HepG2 (cell line): ENCODE measurements at regions not wholly inside any gene's neighbourhood (a gene's known extent, or its start where the extent isn't known, plus 50 kb on each side); places are given as distances from the start of the nearest gene placed in this dataset.

Experiments
- ATAC-seq: fragments of 200-7000 bp; cut with Tn5 transposase; 3 replicates; pipeline ENCODE4 v1.9.1; 2020; ENCODE audit warnings: mild to moderate bottlenecking, moderate library complexity
- BruUV-seq: library from RNA; stranded (reverse); fragments of 400-500 nt; replicated peaks from 2 replicates; lab custom pipeline; 2021; lab: Mats Ljungman, UMichigan
- CTCF ChIA-PET: fragments of 300-600 bp; formaldehyde crosslinking; extraction: SDS; loops from one replicate; lab custom pipeline; 2021; ENCODE audit warnings: low total read pairs, inconsistent platforms, low intra/inter-chr PET ratio; lab: Yijun Ruan, JAX
- POLR2A ChIA-PET: fragments of 350-600 bp; sonication (Branson Sonifier 250); formaldehyde crosslinking; loops from one replicate; lab custom pipeline; 2020; ENCODE audit warnings: antibody characterized with exemption, inconsistent platforms; lab: Yijun Ruan, JAX
- DNase-seq: peaks from one replicate; pipeline ENCODE4 v3.0.0-alpha.2; 2015; ENCODE audit warnings: low spot score
- FAIRE-seq: peaks from 3 replicates; lab custom pipeline; 2011; peaks lifted over from hg19 to GRCh38; lab: Jason Lieb, UNC
- H2AFZ ChIP-seq: one replicate; pipeline ENCODE4 v1.6.1; 2011; ENCODE audit warnings: low read length, inconsistent platforms
- H3K27ac ChIP-seq: fragments of 300-600 bp; 3 replicates; pipeline ENCODE4 v1.8.0; 2011; ENCODE audit warnings: mixed run types, mild to moderate bottlenecking, mixed read lengths, low read length, inconsistent platforms; ENCODE audit not compliant: insufficient read depth; ENCODE audit errors: extremely low read length
- H3K27me3 ChIP-seq, 2 experiments: fragments of 200-600 bp in 1 of 2; 2 replicates in 1 of 2; 3 replicates in 1 of 2; pipeline versions ENCODE4 v1.6.0 to v1.8.0; 2011; ENCODE audit warnings: low read length in 2 of 2, mild to moderate bottlenecking in 2 of 2, moderate library complexity in 2 of 2, inconsistent platforms in 1 of 2; ENCODE audit not compliant: insufficient read depth in 2 of 2, control insufficient read depth in 1 of 2
- H3K36me3 ChIP-seq, 2 experiments: fragments of 200-600 bp in 1 of 2; replicated peaks in 1 of 2; 2 replicates in 1 of 2; 3 replicates in 1 of 2; pipeline versions ENCODE4 v1.5.1 to v1.8.0; 2011; ENCODE audit warnings: low read length in 2 of 2, inconsistent platforms in 1 of 2; ENCODE audit not compliant: insufficient read depth in 2 of 2, control insufficient read depth in 1 of 2
- H3K4me1 ChIP-seq: 2 replicates; pipeline ENCODE4 v1.5.1; 2012; ENCODE audit warnings: low read length, inconsistent platforms; ENCODE audit not compliant: insufficient read depth
- H3K4me2 ChIP-seq: 2 replicates; pipeline ENCODE4 v1.6.0; 2011; ENCODE audit warnings: low read depth, low read length, inconsistent platforms
- H3K4me3 ChIP-seq, 3 experiments: fragments of 200-600 bp in 1 of 3; sonication (generic), shearing (Covaris generic) in 1 of 3; replicated peaks in 1 of 3; 2 replicates each; pipeline ENCODE4 v1.5.1; 2011 to 2016; ENCODE audit warnings: low read length in 3 of 3, inconsistent platforms in 2 of 3, low read depth in 2 of 3, mild to moderate bottlenecking in 2 of 3, control low read depth in 1 of 3, mixed read lengths in 1 of 3; ENCODE audit not compliant: insufficient read depth in 1 of 3
- H3K79me2 ChIP-seq: one replicate; pipeline ENCODE4 v1.6.1; 2011; ENCODE audit warnings: low read length, inconsistent platforms; ENCODE audit not compliant: insufficient read depth
- H3K9ac ChIP-seq: 2 replicates; pipeline ENCODE4 v1.6.0; 2011; ENCODE audit warnings: mild to moderate bottlenecking, low read depth, low read length, inconsistent platforms; ENCODE audit not compliant: insufficient read depth
- H3K9me3 ChIP-seq: 2 replicates; pipeline ENCODE4 v1.5.1; 2012; ENCODE audit warnings: mild to moderate bottlenecking, low read length
- H4K20me1 ChIP-seq: 2 replicates; pipeline ENCODE4 v1.6.0; 2011; ENCODE audit warnings: inconsistent platforms, mild to moderate bottlenecking, low read length, moderate library complexity; ENCODE audit not compliant: insufficient read depth
- ZNF569 ChIP-seq: sonication (generic); formaldehyde crosslinking; IDR thresholded peaks from 2 replicates; pipeline ENCODE4 v1.5.0; 2020; ENCODE audit warnings: mild to moderate bottlenecking, missing genetic modification reagents, moderate library complexity, borderline replicate concordance
- ZNF570 ChIP-seq: sonication (generic); formaldehyde crosslinking; IDR thresholded peaks from 2 replicates; pipeline ENCODE4 v1.4.0; 2020; ENCODE audit warnings: mild to moderate bottlenecking, missing genetic modification reagents, borderline replicate concordance
- WGBS: methylation state at CpG from one replicate; pipeline ENCODE4 v1.1.6; 2017; ENCODE audit warnings: low lambda C conversion rate; 5-methylcytosine and 5-hydroxymethylcytosine counted together
- in situ Hi-C: cut with HindIII; loops from 2 replicates; pipeline ENCODE4 v1.10.0; 2017; ENCODE audit warnings: low pct_unique_long_range_greater_than_20kb; ENCODE audit not compliant: extremely low pct_ligation_motif_present
- intact Hi-C: fragments of 100-400 bp; cut with micrococcal nuclease; formaldehyde crosslinking; loops from one replicate; pipeline ENCODE4 v1.10.0; 2022; ENCODE audit not compliant: unreplicated experiment
- TF ChIP-seq, protein P1 (sequence below): sonication (generic); formaldehyde crosslinking; IDR thresholded peaks from 2 replicates; pipeline ENCODE4 v1.4.0; 2020; ENCODE audit warnings: missing genetic modification reagents, borderline replicate concordance
- TF ChIP-seq, protein P2 (sequence below): IDR thresholded peaks from 2 replicates; pipeline ENCODE4 v1.6.1; 2016; ENCODE audit warnings: missing compliant biosample characterization, missing genetic modification reagents, borderline replicate concordance

DNA sequence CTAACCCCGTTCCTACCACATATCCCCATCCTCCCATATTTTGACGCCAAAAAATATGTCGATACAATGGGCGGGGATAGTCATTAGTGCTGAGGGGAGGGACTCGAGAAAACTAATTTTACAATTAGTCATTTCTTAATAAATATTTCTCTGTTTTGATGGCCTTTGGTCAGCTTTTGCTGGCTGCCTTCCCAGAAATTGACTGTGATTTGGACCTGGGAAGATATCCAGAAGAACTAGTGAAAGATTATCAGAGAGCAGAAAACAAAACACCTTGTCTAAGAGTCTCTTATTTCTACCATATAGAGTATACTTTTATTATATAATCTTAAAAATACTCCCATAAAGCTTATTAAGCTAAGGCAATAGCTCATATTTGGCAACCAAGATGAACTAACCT is 247.6 kb downstream of the MRPL39 start:
- ATAC-seq = no peak
- H2AFZ ChIP-seq = no peak overlapping the region
- peaks cover 49% of the 10 kb centered on the region for H3K9me3 ChIP-seq
- ChIA-PET CTCF (no interaction called here), POLR2A (no interaction called here)
- DNase-seq = no peak
- no peaks in the 10 kb centered on the region for H4K20me1 ChIP-seq
- no peaks in the 10 kb centered on the region for H3K4me1 ChIP-seq
- H3K9ac ChIP-seq = no peak overlapping the region
- no peak overlapping the region for H3K4me3 ChIP-seq
- WGBS = 47% methylated on average over 5 of the region's 5 CpGs
- H3K27ac ChIP-seq = no peak overlapping the region
- H3K79me2 ChIP-seq = no peaks in the 10 kb centered on the region
- in situ Hi-C loops = no loop called here
- no peaks in the 10 kb centered on the region for H3K27me3 ChIP-seq
- no peaks in the 10 kb centered on the region for H3K36me3 ChIP-seq
- TF ChIP-seq, protein P1, sequence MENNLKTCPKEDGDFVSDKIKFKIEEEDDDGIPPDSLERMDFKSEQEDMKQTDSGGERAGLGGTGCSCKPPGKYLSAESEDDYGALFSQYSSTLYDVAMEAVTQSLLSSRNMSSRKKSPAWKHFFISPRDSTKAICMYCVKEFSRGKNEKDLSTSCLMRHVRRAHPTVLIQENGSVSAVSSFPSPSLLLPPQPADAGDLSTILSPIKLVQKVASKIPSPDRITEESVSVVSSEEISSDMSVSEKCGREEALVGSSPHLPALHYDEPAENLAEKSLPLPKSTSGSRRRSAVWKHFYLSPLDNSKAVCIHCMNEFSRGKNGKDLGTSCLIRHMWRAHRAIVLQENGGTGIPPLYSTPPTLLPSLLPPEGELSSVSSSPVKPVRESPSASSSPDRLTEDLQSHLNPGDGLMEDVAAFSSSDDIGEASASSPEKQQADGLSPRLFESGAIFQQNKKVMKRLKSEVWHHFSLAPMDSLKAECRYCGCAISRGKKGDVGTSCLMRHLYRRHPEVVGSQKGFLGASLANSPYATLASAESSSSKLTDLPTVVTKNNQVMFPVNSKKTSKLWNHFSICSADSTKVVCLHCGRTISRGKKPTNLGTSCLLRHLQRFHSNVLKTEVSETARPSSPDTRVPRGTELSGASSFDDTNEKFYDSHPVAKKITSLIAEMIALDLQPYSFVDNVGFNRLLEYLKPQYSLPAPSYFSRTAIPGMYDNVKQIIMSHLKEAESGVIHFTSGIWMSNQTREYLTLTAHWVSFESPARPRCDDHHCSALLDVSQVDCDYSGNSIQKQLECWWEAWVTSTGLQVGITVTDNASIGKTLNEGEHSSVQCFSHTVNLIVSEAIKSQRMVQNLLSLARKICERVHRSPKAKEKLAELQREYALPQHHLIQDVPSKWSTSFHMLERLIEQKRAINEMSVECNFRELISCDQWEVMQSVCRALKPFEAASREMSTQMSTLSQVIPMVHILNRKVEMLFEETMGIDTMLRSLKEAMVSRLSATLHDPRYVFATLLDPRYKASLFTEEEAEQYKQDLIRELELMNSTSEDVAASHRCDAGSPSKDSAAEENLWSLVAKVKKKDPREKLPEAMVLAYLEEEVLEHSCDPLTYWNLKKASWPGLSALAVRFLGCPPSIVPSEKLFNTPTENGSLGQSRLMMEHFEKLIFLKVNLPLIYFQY (CRISPR knock-in tag) = no peak
- no peak for TF ChIP-seq ZNF570 (CRISPR knock-in tag)
- no peak for TF ChIP-seq ZNF569
- TF ChIP-seq, protein P2, sequence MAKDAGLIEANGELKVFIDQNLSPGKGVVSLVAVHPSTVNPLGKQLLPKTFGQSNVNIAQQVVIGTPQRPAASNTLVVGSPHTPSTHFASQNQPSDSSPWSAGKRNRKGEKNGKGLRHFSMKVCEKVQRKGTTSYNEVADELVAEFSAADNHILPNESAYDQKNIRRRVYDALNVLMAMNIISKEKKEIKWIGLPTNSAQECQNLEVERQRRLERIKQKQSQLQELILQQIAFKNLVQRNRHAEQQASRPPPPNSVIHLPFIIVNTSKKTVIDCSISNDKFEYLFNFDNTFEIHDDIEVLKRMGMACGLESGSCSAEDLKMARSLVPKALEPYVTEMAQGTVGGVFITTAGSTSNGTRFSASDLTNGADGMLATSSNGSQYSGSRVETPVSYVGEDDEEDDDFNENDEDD (CRISPR knock-in tag) = no peak
- TF ChIP-seq, all 625 proteins: peak for 0
- H3K4me2 ChIP-seq = no peak overlapping the region
- no peak for FAIRE-seq
- no TSS peak for BruUV-seq
- intact Hi-C loops = no loop called here
